NCI-H82 treated with DMSO at 0.1 percent for 48 hours (cell line): ENCODE measurements at regions not wholly inside any gene's neighbourhood (a gene's known extent, or its start where the extent isn't known, plus 50 kb on each side); places are given as distances from the start of the nearest gene placed in this dataset.

ENCODE experiments used
- DNase-seq: peaks from one replicate; lab custom pipeline; 2025; ENCODE audit not compliant: unreplicated experiment; lab: John Stamatoyannopoulos, UW

GRCh38 chr16:48487287-48487686 is 102.1 kb upstream of the SIAH1 start:
- no peak for DNase-seq

GRCh38 chr16:48481772-48482171 is 96.6 kb upstream of the SIAH1 start:
- peak; percentile 75 for DNase-seq

- DNase-seq: peak; percentile 51
Measured at GRCh38 chr16:48481211-48481610, 96.0 kb upstream of the SIAH1 start.

GRCh38 chr16:48479955-48480354 is 94.7 kb upstream of the SIAH1 start:
- DNase-seq: peak; percentile 12

GRCh38 chr16:48479329-48479728 is 94.1 kb upstream of the SIAH1 start:
- peak; percentile 83 for DNase-seq

GRCh38 chr16:48478393-48478792 is 93.2 kb upstream of the SIAH1 start:
- peak; percentile 25 for DNase-seq

- DNase-seq: no peak
Measured at GRCh38 chr16:48471435-48471834, 86.2 kb upstream of the SIAH1 start.

- DNase-seq: no peak
Measured at GRCh38 chr16:48462106-48462740, 77.0 kb upstream of the SIAH1 start.

- no peak for DNase-seq
Measured at GRCh38 chr16:48459167-48459566, 74.0 kb upstream of the SIAH1 start.

- no peak for DNase-seq
Measured at GRCh38 chr16:48454051-48454450, 68.8 kb upstream of the SIAH1 start.

- no peak for DNase-seq
Measured at GRCh38 chr16:48452991-48453760, 68.0 kb upstream of the SIAH1 start.

- no peak for DNase-seq
Measured at GRCh38 chr16:48451323-48451722, 66.1 kb upstream of the SIAH1 start.

GRCh38 chr16:48450367-48450766 is 65.2 kb upstream of the SIAH1 start:
- DNase-seq: no peak

- no peak for DNase-seq
Measured at GRCh38 chr16:48448841-48449481, 63.7 kb upstream of the SIAH1 start.

GRCh38 chr16:48447940-48448536 is 62.8 kb upstream of the SIAH1 start:
- DNase-seq: no peak

- DNase-seq: no peak
Measured at GRCh38 chr16:48447428-48447827, 62.2 kb upstream of the SIAH1 start.

- no peak for DNase-seq
Measured at GRCh38 chr16:48446534-48446920, 61.3 kb upstream of the SIAH1 start.

GRCh38 chr16:48445782-48446533 is 60.7 kb upstream of the SIAH1 start:
- DNase-seq: no peak

GRCh38 chr16:48444574-48444973 is 59.4 kb upstream of the SIAH1 start:
- no peak for DNase-seq

- no peak for DNase-seq
Measured at GRCh38 chr16:48442379-48442778, 57.2 kb upstream of the SIAH1 start.

GRCh38 chr16:48441863-48442279 is 56.7 kb upstream of the SIAH1 start:
- DNase-seq: no peak
